Ishikawa (cell line): ENCODE measurements at regions not wholly inside any gene's neighbourhood (a gene's known extent, or its start where the extent isn't known, plus 50 kb on each side); places are given as distances from the start of the nearest gene placed in this dataset.

Source experiments
- CEBPB ChIP-seq: IDR thresholded peaks from 2 replicates; pipeline ENCODE4 v1.6.1; 2012
- CREB1 ChIP-seq: IDR thresholded peaks from 2 replicates; pipeline ENCODE4 v1.6.1; 2012; ENCODE audit warnings: low read depth
- EGR1 ChIP-seq: IDR thresholded peaks from 2 replicates; pipeline ENCODE4 v1.6.1; 2012
- EP300 ChIP-seq: IDR thresholded peaks from 2 replicates; pipeline ENCODE4 v1.6.1; 2012; ENCODE audit warnings: borderline replicate concordance
- FOXM1 ChIP-seq: IDR thresholded peaks from 2 replicates; pipeline ENCODE4 v1.6.1; 2012; ENCODE audit warnings: low read depth, borderline replicate concordance
- MAX ChIP-seq: IDR thresholded peaks from 2 replicates; pipeline ENCODE4 v1.6.1; 2012
- NFIC ChIP-seq: IDR thresholded peaks from 2 replicates; pipeline ENCODE4 v1.6.1; 2012
- RAD21 ChIP-seq: IDR thresholded peaks from 2 replicates; pipeline ENCODE4 v1.6.1; 2012; ENCODE audit warnings: low read depth
- REST ChIP-seq: IDR thresholded peaks from 2 replicates; pipeline ENCODE4 v1.6.1; 2012; ENCODE audit warnings: low read depth, mild to moderate bottlenecking
- TAF1 ChIP-seq: IDR thresholded peaks from 2 replicates; pipeline ENCODE4 v1.6.1; 2012; ENCODE audit warnings: low read depth, mild to moderate bottlenecking
- TCF12 ChIP-seq: IDR thresholded peaks from 2 replicates; pipeline ENCODE4 v1.6.1; 2012; ENCODE audit warnings: low read depth
- TEAD4 ChIP-seq: IDR thresholded peaks from 2 replicates; pipeline ENCODE4 v1.6.1; 2012
- USF1 ChIP-seq: IDR thresholded peaks from 2 replicates; pipeline ENCODE4 v1.6.1; 2012
- YY1 ChIP-seq: IDR thresholded peaks from 2 replicates; pipeline ENCODE4 v1.6.1; 2012; ENCODE audit warnings: low read depth
- ZBTB7A ChIP-seq: IDR thresholded peaks from 2 replicates; pipeline ENCODE4 v1.6.1; 2012; ENCODE audit warnings: low read depth

- no peak for TF ChIP-seq CREB1
These were observed 636.5 kb downstream of the ZBBX start for GRCh38 chr3:166743481-166744134.

GRCh38 chr3:166734734-166735133, 645.4 kb downstream of the ZBBX start:
- no peak for TF ChIP-seq YY1
- no peak for TF ChIP-seq CEBPB
- no peak for TF ChIP-seq MAX

GRCh38 chr3:166731701-166732100, 648.4 kb downstream of the ZBBX start:
- TF ChIP-seq NFIC (no peak), FOXM1 (no peak), CEBPB (no peak), TAF1 (no peak)

GRCh38 chr3:166721466-166721865, 658.6 kb downstream of the ZBBX start:
- TF ChIP-seq TAF1 (no peak), TCF12 (no peak), NFIC (no peak), CREB1 (no peak), TEAD4 (no peak), USF1 (no peak), FOXM1 (no peak), MAX (no peak), RAD21 (no peak), EP300 (no peak), YY1 (no peak)

GRCh38 chr3:166714206-166714605, 665.9 kb downstream of the ZBBX start:
- no peak for TF ChIP-seq MAX

GRCh38 chr3:166713787-166714186, 666.3 kb downstream of the ZBBX start:
- TF ChIP-seq TEAD4 (no peak), TAF1 (no peak), REST (no peak), ZBTB7A (no peak), EP300 (no peak), EGR1 (no peak), USF1 (no peak), NFIC (no peak), CREB1 (no peak), YY1 (no peak), RAD21 (no peak), TCF12 (no peak), FOXM1 (no peak), CEBPB (no peak), MAX (no peak)

GRCh38 chr3:166706094-166706493, 674.0 kb downstream of the ZBBX start:
- TF ChIP-seq CREB1 (no peak), RAD21 (no peak), ZBTB7A (no peak), YY1 (no peak), TAF1 (no peak), EP300 (no peak), MAX (no peak), TEAD4 (no peak), TCF12 (no peak), USF1 (no peak), CEBPB (no peak), EGR1 (no peak), FOXM1 (no peak), NFIC (no peak), REST (no peak)
